SW480 (cell line): ENCODE measurements at regions not wholly inside any gene's neighbourhood (a gene's known extent, or its start where the extent isn't known, plus 50 kb on each side); places are given as distances from the start of the nearest gene placed in this dataset.

Source experiments
- DNase-seq: peaks from one replicate; pipeline ENCODE4 v3.0.0-alpha.2; 2016; ENCODE audit warnings: low spot score

DNA sequence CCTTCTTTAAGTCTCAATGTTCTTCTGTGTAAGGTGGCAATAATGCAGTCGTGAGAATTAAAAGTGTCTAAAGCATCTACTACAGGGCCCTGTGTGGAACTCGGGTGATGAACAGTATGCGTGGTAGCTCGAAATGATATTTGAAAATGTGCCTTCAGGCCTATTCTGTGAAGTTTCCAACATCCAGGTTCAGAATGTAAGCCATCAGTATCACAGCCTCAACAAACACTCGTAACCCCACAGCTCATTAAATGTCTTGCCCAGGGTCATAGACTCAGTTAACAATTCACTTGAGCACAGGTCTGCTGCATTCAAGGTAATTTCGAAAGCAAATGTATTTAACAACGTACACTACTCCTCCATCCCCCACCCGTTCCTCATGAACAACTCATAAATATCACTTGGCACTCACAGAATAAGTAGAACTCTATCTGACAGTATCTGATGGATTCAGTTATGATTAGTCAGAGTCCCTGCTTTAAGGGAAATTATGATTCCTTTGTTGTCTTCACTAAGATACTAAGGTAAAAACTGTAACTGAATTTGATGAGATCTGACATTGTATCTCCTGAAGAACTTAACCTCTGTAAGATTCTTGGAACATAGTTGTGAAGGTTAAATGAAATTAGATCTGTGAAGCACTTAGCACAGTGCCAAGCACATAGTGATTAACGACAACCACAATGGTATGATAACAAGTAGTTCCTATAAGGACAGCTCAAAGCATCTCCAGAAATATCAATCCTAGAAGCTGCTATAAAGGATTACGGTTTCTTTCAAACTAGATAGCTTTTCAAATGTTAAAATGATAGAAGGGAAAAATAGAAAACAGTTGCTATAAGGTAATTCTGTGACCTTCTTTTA is 642.3 kb downstream of the TBL1XR1 start:
- DNase-seq: no peak

DNA sequence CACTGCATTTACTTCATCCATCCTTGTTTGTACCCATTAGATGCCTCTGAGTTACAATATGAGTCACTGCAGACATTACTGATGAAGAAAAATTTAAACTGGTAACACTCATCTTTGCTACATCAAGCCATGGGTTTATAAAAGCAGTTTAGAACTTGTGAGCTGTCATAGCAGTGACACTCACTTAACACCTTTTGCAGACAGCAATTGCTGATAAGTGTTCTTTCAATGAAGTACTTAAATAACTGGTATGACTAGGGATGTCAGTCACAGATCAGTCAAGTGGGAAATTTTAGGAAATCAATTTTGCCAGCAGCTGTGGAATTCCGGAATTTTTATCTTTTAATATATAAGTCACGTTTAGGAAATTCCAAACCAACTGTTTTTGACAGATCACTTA is 643.0 kb downstream of the TBL1XR1 start:
- DNase-seq: no peak

DNA sequence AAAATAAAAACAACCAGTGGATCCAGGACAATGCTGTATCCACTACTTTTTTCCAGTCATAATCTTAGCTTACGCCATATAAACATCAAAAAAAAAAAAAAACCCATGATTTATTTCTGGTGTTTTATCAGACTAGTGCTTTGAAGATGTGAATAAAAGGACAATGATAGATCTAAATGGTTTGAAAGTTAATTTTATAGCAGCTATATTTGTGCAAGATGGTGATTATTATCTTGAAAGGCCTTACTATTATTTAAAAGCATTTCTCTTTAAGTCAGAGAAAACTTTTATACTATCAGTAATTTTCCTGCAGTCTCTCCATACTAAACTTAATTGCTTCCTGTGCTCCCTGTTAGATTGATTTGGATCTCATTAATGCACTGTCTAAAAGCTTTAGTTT is 670.3 kb downstream of the TBL1XR1 start:
- DNase-seq: no peak

DNA sequence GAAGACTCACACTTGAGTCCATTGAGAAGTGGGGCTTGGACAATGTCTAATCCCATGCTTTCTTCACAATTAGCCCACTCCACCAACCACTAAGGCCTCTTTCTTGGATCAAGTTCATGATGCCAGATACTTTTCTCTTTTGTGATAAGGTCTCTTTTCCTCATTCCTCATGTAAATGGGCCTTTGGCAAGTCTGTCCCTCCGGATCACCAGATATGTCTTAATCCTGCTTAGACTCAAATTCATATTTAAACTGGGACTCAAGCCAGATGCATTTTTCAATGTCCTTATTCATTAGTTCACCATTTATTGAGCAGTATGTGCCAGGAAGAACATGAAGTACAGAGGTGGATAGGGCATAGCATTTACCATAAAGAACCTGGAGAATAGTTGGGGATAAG is 671.1 kb downstream of the TBL1XR1 start:
- no peak for DNase-seq

DNA sequence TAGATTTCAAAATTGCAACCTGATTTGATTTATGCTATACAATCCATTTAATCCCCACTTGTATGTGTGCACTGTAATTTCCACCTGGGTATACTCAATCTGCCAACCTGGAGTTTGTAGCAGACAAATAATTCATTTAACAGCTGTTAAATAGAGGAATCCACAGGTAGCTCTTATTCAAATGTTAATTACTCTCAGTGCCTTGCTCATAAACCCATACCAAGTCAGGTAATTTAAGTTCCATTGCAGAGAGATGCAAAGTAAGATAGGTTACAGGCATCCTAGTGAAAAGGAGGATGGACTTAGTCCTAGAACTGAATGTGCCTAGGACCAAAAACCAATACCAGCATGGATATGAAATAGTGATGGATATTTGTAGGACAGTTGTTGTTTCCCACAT is 674.2 kb downstream of the TBL1XR1 start:
- no peak for DNase-seq

DNA sequence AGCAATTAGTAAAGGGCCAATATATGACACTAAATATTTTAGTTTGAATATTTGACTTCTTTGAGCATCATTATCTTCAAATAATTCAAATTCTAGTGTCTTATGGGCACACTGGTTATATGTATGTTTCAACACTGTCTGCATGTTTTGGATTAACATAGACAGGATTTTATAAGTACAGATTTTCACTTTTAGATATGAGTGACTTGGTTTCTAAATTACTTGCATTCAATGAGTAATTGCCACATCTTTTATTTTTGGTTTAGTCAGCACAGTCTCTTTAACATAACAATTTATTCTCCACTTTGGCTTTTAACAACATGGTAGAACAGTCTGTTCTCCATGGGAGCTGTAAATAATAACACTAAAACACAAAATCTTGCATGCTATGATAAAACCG is 674.8 kb downstream of the TBL1XR1 start:
- DNase-seq: no peak

DNA sequence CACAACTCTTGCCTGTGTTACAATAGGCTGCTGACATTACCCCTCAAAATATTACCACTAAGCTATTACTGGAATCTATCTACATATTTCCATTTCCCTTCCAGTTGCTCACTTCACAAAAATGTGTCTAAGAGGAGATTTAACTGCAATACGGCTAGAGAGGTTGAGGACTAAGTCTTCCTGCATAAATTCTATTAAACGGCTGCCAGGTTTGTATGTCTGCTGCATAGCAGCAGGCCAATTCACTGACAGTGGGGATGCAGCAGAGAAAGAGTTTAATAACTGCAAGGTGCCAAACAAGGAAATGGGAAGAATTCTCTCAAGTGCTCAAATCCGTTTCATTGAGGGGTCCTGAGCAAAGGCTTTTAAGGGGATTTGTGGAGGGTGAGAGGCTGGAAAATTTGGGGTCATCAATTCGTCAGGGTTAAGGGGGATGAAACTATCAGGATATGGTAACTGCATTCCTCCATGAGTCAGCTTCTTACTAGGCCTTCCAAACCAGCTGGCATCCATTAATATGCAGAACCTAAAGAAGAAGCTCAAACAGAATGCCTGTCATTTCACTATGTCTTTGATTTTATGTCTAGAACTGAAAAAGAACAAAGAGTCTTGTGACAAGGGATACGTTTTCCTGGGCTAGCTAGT is 675.6 kb downstream of the TBL1XR1 start:
- no peak for DNase-seq

DNA sequence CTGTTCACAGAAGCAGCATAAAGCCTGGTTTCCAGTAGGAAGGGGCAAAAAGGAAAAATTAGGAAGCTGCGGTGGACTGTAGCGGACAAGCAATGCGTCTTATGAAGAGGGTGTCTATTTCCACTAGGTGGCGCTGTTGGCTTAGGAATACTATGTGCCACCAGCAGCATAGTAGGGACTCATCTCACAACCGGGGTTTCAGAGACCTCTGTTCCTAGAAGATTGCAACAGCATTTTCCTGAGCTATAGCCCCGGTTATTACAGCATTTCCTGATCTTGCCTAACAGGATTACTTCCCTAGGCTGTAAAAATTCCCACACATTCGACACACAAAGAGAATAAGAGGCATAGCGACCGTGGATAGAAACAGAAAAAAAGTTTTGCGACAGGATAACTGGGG is 683.0 kb downstream of the TBL1XR1 start:
- DNase-seq: no peak

DNA sequence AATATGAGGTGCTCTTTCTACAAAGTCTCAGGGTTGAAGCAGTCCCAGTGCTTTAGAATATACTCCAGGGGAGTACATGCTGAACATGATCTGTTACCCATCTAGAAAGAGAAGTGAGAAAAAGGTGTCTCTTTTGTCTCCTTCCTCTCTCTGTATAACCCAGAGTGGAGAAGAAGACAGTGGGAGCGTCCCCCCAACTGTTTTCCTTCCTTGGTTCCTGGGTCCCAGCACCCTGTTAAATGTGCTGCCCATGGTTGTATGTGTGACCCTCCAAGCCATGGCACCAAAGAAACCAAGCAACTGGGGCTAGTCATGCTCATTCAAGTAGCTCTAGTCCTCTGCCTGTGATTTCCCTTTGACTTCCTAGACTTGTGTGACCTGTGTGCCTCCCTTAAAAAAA is 683.7 kb downstream of the TBL1XR1 start:
- no peak for DNase-seq

DNA sequence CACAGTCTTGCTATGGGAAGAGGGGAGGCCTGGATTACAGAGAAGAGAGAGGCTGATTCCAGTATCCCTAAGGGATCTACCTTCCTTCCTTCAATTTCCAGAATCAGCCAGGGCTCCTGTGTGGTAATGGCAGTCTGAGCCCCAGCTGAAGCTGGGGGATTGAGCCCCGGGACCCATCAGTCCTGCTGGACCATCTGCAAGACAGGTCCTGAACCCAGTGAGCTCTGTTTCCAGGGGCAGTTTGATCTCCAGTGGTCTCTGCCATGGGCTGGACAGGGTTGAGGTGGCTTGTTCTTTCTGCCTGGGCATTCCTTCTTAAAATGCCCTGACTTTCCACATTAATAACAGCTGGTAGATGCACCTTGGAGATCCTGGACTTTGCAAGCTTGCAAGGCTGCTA is 685.2 kb downstream of the TBL1XR1 start:
- DNase-seq: no peak

DNA sequence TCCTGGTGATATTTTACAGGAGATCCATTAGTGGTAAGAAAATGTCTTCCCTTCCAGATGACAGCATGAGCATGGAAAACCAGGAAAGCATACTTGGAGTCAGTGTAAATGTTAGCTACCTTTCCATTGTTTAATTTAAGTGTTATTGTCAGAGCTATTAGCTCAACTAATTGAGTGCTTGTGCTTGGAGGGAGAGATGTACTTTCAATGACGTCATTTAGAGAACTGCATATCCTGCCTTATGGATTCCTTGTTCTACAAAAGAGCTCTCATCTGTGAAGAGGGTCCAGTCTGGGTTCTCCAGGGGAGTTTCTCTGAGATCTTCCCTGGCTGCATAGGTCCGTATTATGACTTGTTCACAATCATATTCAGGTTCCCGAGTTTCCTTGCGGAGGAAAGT is 687.2 kb downstream of the TBL1XR1 start:
- DNase-seq: no peak

DNA sequence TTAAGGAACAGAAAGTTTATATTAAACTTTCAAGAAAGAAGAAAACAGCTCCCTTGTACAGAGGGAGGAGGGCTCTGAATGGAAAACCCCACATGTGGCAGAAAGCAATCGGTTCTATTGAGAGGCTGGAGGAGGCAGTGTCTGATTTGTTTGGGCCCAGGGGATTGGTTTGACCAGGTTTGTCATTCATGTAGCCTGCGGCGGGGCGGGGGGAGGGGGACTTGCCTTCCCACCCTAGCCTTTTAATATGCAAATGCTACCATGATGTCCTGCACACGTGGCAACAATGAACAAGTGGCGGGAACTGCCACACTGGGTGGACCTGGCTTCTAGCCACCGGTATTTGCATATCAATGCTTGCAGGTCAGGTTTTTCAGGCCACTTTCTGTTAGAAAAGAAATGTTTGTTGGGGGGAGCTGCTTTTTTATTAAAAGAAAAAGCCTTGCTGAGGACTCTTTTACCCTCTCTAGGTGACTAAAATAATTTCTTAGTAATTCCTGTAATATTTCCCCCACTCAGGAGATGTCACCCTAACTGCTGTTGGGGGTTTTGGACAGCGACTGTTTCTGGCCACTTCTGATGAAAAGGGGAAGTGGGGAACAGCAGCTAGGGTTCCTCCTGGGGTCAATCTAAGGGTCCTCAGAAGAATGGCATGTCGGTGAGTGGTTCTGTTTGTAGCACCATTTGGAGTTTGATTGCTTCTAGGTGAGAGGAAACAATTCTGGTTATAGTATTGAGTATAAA is 691.2 kb downstream of the TBL1XR1 start:
- no peak for DNase-seq

DNA sequence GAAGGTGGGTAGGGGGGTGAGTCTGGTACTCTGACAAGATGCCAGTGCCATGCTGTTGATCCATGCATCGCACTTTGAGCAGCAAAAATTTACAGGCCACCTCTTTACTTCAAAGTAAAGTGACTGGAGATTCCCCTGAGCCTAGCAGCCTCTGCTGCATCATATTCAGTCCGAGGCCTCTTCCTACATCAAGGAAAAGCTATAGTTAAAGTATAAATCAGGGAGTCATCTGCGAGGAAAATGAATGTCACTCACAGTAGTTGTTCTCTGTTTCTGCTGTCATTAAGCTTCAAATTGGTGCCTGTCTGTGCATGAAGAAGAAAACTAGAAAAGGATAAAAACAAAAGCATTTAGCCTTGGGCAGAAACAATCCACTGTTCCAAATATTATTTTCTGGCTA is 706.2 kb downstream of the TBL1XR1 start:
- DNase-seq: no peak

DNA sequence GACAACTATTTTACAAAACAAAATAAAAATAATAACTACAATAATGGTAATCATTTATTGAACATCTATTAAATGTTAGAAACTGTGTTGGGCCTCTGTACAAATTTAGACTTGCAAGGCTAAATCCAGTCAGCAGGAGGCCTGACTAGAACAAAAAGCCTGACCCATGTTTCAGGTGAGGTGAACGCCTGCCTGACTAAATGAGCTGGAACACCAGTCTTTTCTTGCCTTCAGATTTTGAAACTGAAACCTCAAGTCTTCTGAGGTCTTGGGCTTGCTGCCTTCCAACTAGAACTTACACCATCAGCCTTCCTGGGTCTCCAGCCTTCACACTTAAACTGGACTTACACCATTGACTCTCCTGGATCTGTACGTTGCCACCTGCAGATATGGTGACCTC is 706.9 kb downstream of the TBL1XR1 start:
- no peak for DNase-seq

DNA sequence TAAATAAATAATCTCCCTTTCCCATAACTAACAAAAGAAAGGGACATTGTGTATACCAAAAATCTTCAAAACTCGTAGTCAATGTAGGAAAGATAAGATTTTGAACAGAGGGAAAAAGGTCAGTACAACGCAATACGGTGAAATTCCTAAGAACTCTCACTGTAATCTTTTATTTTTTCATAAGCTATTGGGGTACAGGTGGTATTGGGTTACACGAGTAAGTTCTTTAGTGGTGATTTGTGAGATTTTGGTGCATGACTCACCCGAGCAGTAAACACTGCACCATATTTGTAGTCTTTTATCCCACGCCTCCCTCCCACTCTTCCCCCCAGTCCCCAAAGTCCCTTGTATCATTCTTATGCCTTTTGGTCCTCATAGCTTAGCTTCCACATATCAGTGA is 718.0 kb downstream of the TBL1XR1 start:
- no peak for DNase-seq

DNA sequence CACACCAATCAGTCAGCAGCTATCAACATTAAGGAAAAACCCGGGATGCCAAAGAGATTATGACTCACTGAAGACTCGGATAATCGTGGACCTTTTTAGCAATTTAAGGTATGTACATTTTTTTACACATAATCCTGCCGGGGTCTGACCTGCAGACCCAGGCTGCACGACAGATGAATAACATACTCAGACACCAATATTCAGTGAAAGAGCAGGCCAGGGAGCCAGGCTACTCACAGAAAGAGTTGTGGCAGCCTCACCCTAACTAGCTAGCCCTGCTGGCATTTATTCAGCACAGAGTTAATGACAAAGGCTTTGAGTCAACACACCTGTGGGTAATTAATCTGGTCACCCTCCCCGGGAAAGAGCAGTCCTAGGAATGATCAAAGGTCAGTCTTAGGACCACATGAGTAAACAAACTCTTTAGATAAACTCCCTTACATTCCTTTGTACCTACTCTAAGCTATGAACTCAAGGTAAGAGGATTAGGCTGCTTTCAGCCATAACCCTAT is 727.5 kb downstream of the TBL1XR1 start:
- DNase-seq: peak; percentile 2

DNA sequence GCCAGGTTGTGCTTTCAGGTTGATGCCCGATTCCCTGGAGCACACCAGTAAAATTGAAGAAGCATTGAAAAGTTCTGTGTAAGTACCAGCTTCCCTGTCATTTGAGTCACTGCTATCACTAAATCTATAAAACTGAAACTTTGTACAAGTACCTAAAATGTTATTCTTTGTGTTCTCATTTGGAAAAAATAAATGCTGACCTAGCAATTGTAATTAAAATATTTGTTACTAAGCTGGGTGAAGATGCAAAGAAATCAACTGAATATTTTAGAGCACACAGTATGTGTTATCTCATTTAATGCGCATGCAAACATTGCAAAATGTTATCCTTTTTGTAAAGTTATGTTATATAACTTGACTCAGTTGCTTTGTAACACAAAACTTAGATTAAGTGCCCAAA is 733.7 kb downstream of the TBL1XR1 start:
- no peak for DNase-seq

DNA sequence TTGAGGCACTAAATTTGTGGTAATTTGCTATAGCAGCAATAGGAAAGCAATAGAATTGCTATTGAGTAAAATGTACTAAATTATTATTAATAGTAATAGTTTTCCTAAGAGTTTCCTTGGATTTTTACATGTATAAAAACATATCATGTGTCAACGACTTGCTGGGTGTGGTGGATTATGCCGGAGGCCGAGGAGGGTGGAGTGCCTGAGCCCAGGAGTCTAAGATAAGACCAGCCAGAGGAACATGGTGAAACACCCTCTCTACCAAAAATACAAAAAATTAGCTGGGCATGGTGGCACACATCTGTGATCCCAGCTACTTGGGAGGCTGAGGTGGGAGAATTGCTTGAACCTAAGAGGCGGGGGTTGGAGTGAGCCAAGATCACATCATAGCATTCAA is 749.9 kb downstream of the TBL1XR1 start:
- no peak for DNase-seq

DNA sequence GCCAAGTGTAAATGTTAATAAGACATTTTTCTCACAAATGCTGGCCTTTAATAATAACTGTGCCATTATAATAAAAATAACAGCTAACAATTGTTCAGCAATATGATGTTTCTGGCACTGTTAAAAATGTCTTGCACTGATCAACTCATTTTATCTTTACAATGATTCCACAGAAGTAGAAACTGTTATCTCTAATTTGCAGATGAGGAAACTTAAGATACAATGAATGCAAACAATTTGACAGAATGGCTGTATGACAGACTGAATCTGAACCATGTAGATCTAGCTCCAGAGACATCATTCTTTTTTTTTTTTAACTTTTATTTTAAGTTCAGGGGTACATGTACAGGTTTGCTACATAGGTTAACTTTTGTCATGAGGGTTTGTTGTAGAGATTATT is 755.0 kb downstream of the TBL1XR1 start:
- DNase-seq: no peak

DNA sequence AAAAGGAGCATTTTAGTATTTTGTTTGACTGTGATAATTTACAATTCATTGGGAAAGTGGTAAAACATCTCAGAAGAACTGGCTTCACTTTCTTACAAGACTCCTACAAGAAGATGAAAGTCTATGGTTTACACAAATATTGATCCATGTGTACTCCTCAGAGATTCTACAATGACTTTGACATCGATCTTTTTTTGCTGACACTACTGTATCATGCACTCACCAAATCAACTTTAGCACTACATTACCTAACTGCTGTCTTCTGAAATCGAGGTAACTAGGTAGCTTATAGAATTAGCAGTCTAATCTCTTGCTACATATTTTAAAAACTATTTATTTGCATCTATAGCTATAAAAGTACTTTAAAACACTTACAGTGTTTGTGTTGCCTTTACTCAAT is 757.6 kb downstream of the TBL1XR1 start:
- no peak for DNase-seq

DNA sequence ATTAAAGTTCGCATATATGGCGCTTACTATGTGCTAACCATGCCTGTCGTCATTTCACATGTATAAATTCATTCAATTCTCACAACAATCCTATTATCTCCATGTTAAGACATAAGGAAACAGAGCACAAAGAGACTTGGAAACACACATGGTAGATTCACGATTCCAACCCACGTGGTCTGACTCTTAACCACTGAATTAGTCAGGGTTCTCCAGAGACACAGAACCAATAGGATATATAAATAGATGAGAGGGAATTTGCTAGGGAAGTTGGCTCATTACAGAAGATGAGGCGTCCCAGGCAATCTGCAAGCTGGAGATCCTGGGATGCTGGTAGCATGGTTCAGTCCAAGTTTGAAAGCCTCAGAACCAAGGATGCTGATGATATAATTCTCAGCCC is 765.3 kb downstream of the TBL1XR1 start:
- no peak for DNase-seq

DNA sequence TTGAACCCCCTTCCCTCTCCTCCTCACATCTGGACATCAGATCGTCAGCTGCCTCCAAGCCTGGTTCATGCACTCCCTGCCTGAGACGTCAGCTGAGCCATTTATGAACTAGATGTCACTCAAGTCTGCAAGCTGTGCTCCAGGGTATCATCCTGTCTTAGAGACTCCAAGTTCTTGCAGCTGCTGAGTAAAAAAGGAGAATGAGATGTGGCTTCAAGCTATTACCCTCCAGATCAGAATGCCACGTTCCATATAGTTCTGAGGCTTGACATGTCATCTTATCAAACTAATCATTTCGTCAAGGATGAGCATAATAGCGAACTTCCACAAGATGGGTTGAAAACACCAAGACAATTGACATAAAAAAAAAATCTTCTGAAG is 766.3 kb downstream of the TBL1XR1 start:
- no peak for DNase-seq
